ENCODE measurements at regions not wholly inside any gene's neighbourhood (a gene's known extent, or its start where the extent isn't known, plus 50 kb on each side); places are given as distances from the start of the nearest gene placed in this dataset.
"Not testable (repeated sequence)": the region's sequence is repeated elsewhere in the genome, so short reads cannot be mapped to it uniquely, and the experiment has no call there.

GRCh38 chr2:174697255-174697654 is 67.0 kb downstream of the CHRNA1 start:
- DNase-seq = peak; percentile 67

- no peak for DNase-seq
Measured at GRCh38 chr2:174694920-174695319, 69.4 kb downstream of the CHRNA1 start.

GRCh38 chr2:174694196-174694878 is 69.9 kb downstream of the CHRNA1 start:
- DNase-seq = no peak

- DNase-seq = no peak
Measured at GRCh38 chr2:174693344-174693743, 70.9 kb downstream of the CHRNA1 start.

GRCh38 chr2:174692256-174692919 is 71.9 kb downstream of the CHRNA1 start:
- DNase-seq = no peak

GRCh38 chr2:174691201-174691779 is 73.0 kb downstream of the CHRNA1 start:
- no peak for DNase-seq

- DNase-seq = no peak
Measured at GRCh38 chr2:174690026-174690425, 74.2 kb downstream of the CHRNA1 start.

- DNase-seq = no peak
Measured at GRCh38 chr2:174688079-174688478, 76.2 kb downstream of the CHRNA1 start.

GRCh38 chr2:174686430-174686829 is 77.8 kb downstream of the CHRNA1 start:
- no peak for DNase-seq

- DNase-seq = no peak
Measured at GRCh38 chr2:174683392-174683759, 80.9 kb downstream of the CHRNA1 start.

GRCh38 chr2:174682578-174683391 is 81.5 kb downstream of the CHRNA1 start:
- peak; percentile 76 for DNase-seq

GRCh38 chr2:174682007-174682577 is 82.2 kb downstream of the CHRNA1 start:
- peak; percentile 76 for DNase-seq

GRCh38 chr2:174681099-174682006 is 82.9 kb downstream of the CHRNA1 start:
- no peak for DNase-seq

GRCh38 chr2:174680221-174680620 is 82.6 kb upstream of the WIPF1 start:
- no peak for DNase-seq

GRCh38 chr2:174678395-174678794 is 80.8 kb upstream of the WIPF1 start:
- no peak for DNase-seq

GRCh38 chr2:174675615-174676014 is 78.0 kb upstream of the WIPF1 start:
- no peak for DNase-seq

GRCh38 chr2:174673876-174674275 is 76.3 kb upstream of the WIPF1 start:
- DNase-seq = no peak

- no peak for DNase-seq
Measured at GRCh38 chr2:174673440-174673839, 75.8 kb upstream of the WIPF1 start.

- not testable (repeated sequence) for DNase-seq
Measured at GRCh38 chr2:174671532-174671931, 73.9 kb upstream of the WIPF1 start.

- no peak for DNase-seq
Measured at GRCh38 chr2:174670446-174670845, 72.8 kb upstream of the WIPF1 start.

- no peak for DNase-seq
Measured at GRCh38 chr2:174669336-174669735, 71.7 kb upstream of the WIPF1 start.

GRCh38 chr2:174668075-174668474 is 70.5 kb upstream of the WIPF1 start:
- no peak for DNase-seq

Data from retina (tissue), 1 donor.